ENCODE measurements at regions not wholly inside any gene's neighbourhood (a gene's known extent, or its start where the extent isn't known, plus 50 kb on each side); places are given as distances from the start of the nearest gene placed in this dataset.
"Not testable (repeated sequence)": the region's sequence is repeated elsewhere in the genome, so short reads cannot be mapped to it uniquely, and the experiment has no call there.

DNA sequence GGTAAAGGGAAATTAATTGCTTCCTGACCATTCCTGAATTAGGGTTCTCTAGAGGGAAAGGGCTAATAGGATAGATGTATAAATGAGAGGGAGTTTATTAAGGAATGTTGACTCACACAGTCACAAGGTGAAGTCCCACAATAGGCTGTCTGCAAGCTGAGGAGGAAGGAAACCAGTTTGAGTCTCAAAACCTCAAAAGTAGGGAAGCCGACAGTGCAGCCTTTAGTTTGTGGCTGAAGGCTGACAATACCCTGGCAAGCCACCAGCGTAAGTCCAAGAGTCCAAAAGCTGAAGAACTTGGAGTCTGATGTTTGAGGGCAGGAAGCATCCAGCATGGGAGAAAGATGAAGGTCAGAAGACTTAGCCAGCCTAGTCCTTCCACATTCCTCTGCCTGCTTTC is 1340.8 kb downstream of the RPIA start:
- DNase-seq (ENCODE audit: low spot score in 2 of 2); H3K36me3 ChIP-seq; H3K9me3 ChIP-seq; H3K4me3 ChIP-seq; H3K27me3 ChIP-seq; H3K4me1 ChIP-seq; H3K27ac ChIP-seq: not testable (repeated sequence)
- WGBS, 2 donors: 47 to 69% methylated on average over 2 of the region's 2 CpGs

DNA sequence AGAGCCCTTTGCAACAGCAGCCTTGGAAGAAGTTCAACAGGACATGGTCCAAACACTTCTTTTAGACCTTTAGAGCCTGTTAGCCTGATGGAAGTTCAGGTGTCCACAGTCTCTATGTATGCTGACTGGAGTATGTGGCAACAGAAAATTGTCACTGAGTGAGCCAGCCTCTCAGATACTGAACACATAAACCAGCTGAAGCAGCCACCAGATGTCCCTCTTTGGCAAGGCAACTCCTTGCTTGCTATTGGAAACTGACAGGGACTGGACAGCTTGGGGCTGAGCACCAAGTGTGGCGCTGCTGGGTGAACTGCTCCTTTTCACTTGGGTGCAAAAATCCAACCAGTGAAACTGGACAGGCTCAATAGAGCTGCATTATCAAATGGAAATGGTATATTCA is 1344.9 kb downstream of the RPIA start:
- not testable (repeated sequence) for H3K9me3 ChIP-seq; H3K36me3 ChIP-seq; H3K27ac ChIP-seq; H3K4me1 ChIP-seq; H3K4me3 ChIP-seq; H3K27me3 ChIP-seq; DNase-seq (ENCODE audit: low spot score in 2 of 2)
- WGBS, 2 donors: 60 to 62% methylated on average over 1 of the region's 1 CpG

DNA sequence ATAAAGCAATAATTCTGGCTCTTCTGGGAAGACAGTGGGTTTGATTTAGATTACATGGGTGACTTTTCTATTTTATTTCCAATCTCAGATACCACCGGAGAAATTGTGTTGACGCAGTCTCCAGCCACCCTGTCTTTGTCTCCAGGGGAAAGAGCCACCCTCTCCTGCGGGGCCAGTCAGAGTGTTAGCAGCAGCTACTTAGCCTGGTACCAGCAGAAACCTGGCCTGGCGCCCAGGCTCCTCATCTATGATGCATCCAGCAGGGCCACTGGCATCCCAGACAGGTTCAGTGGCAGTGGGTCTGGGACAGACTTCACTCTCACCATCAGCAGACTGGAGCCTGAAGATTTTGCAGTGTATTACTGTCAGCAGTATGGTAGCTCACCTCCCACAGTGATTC is 1347.6 kb downstream of the RPIA start:
- not testable (repeated sequence) for H3K9me3 ChIP-seq; H3K27me3 ChIP-seq; H3K4me3 ChIP-seq; H3K27ac ChIP-seq; DNase-seq (ENCODE audit: low spot score in 2 of 2); H3K36me3 ChIP-seq; H3K4me1 ChIP-seq
- 72 to 80% methylated on average over 1 to 4 of the region's 4 CpGs for WGBS, 2 donors

DNA sequence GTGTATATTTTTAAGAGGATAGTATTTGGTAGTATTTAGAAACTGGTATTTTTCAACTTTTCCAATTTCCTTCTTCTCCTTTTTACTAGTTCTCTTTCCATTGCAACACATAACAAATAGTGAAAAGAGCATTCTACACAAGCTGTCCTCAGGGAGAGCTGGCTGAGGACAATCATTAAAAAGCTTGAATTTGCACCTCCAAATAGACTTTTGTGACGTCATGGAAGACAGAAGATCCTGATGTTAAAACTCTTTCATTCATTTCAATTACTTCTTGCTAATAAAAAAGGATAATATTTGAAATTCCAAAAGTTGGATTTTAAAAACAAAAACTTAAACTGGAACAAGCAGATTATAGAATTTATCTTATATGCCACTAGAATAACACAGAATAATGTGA is 1356.3 kb downstream of the RPIA start:
- WGBS, 2 donors: 42 to 50% methylated on average over 1 of the region's 1 CpG
- not testable (repeated sequence) for DNase-seq (ENCODE audit: low spot score in 2 of 2); H3K4me3 ChIP-seq; H3K27me3 ChIP-seq; H3K36me3 ChIP-seq; H3K9me3 ChIP-seq; H3K4me1 ChIP-seq; H3K27ac ChIP-seq

DNA sequence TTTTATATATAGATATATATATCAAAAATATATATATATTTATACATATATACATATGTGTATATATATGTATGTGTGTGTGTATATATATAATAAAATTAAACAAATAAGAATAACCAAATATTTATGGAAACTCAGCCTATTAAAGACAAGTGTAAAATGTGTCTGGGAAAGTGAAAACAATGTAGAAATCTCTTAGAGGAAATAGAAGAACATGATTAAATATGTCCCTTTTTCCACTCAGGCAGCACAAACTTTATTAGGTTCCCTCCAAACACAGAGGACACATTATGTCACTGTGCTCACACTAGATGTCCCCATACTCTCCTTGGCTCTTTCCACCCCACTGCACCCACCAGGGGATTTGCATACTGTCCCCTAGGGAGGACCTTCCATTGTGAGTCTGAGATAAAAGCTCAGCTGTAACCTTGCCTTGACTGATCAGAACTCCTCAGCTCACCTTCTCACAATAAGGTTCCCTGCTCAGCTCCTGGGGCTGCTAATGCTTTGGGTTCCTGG is 1360.7 kb downstream of the RPIA start:
- not testable (repeated sequence) for H3K27ac ChIP-seq; H3K4me3 ChIP-seq; H3K36me3 ChIP-seq; H3K9me3 ChIP-seq; H3K27me3 ChIP-seq; H3K4me1 ChIP-seq; DNase-seq (ENCODE audit: low spot score in 2 of 2)

DNA sequence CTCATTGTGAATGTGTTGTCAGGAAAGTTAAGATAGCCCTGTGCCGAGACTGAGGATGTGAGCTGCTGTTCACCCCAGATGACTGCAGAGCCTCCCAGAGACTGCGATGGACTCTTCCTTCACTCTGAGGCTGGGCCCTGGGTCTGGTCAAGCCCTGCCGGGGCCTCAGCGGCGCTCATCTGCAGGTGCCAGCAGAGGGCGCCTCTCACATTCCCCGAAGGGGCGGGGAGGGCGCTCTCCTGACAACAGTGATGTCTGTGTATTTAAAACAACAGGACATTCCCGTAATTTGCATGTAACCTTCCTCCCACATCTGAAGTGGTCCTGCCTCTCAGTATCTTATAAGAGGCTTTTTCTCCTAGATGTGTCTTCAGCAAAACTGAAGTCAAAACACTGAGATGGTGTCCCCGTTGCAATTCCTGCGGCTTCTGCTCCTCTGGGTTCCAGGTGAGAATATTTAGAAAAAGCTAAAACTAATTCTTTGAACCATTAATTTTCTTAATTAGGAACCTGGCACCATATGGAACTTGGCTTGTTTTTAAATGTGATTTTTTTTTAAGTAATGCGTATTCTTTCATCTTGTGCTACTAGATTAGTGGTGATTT is 1377.9 kb downstream of the RPIA start:
- Histone ChIP-seq H3K27me3 (no peaks in the 10 kb centered on the region), H3K36me3 (no peaks in the 10 kb centered on the region), H3K27ac (no peak overlapping the region), H3K4me3 (no peak overlapping the region), H3K9me3 (peaks cover 0 to 4% (median 0%) of the 10 kb centered on the region in 4 donors), H3K4me1 (no peaks in the 10 kb centered on the region)
- TF ChIP-seq, protein P1, sequence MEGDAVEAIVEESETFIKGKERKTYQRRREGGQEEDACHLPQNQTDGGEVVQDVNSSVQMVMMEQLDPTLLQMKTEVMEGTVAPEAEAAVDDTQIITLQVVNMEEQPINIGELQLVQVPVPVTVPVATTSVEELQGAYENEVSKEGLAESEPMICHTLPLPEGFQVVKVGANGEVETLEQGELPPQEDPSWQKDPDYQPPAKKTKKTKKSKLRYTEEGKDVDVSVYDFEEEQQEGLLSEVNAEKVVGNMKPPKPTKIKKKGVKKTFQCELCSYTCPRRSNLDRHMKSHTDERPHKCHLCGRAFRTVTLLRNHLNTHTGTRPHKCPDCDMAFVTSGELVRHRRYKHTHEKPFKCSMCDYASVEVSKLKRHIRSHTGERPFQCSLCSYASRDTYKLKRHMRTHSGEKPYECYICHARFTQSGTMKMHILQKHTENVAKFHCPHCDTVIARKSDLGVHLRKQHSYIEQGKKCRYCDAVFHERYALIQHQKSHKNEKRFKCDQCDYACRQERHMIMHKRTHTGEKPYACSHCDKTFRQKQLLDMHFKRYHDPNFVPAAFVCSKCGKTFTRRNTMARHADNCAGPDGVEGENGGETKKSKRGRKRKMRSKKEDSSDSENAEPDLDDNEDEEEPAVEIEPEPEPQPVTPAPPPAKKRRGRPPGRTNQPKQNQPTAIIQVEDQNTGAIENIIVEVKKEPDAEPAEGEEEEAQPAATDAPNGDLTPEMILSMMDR (IDR thresholded peaks at IDR 0.05): peak in 1 of 5 experiments; percentile 10
- no peak for TF ChIP-seq EP300 (IDR thresholded peaks at IDR 0.05)
- TF ChIP-seq POLR2A (IDR thresholded peaks at IDR 0.05): no peak
- WGBS, 2 donors: 36 to 46% methylated on average over 8 to 13 of the region's 13 CpGs
- DNase-seq (ENCODE audit: low spot score in 2 of 2): no peak

DNA sequence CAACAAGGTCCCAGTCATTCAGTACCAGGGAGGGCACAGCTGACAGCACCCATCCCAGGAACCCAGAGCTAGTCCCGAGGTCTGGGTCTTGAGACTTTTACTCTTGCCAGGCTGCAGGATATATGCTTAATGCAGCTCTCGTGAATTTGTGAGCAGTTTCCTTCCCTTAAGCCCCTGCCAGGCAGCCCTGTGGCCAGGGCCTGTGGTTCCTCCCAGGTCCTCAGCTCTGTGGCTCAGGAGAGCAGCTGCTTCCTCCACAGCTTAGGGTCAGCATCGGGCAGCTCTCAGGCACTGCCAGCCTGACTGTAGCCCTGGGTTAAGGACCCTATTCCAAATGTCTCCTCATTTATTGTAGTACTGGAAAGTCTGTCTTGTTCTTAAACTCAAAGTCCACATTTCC is 1384.8 kb downstream of the RPIA start:
- 42 to 54% methylated on average over 2 to 3 of the region's 3 CpGs for WGBS, 2 donors
- Histone ChIP-seq H3K4me1 (no peaks in the 10 kb centered on the region), H3K27me3 (no peaks in the 10 kb centered on the region), H3K4me3 (no peak overlapping the region), H3K36me3 (no peaks in the 10 kb centered on the region), H3K9me3 (no peaks in the 10 kb centered on the region), H3K27ac (no peak overlapping the region)
- TF ChIP-seq POLR2A (IDR thresholded peaks at IDR 0.05) (no peak), EP300 (IDR thresholded peaks at IDR 0.05) (no peak)
- TF ChIP-seq, protein P1 (IDR thresholded peaks at IDR 0.05): no peak
- no peak for DNase-seq (ENCODE audit: low spot score in 2 of 2)

DNA sequence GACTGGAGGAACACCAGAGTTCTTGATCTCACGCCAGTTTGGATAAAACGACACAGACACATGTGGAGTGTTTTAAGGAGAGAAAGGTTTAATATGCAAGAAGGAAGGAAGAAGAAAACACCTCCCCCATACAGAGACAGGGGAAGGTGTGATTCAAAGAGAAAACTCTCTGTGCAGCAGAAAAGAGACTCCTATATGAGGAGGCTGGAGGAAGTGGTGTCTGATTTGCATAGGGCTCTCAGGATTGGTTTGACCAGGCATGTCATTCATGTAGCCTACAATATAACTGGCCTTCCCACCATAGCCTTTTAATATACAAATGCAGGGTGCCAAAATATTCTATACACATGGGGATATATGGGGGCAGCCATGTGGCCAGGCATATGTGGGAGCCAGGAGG is 1386.5 kb downstream of the RPIA start:
- Histone ChIP-seq H3K36me3 (no peaks in the 10 kb centered on the region), H3K27ac (no peak overlapping the region), H3K9me3 (no peaks in the 10 kb centered on the region), H3K4me3 (no peak overlapping the region), H3K4me1 (no peaks in the 10 kb centered on the region), H3K27me3 (no peaks in the 10 kb centered on the region)
- DNase-seq (ENCODE audit: low spot score in 2 of 2): no peak
- WGBS, 2 donors: 73 to 100% methylated on average over 2 of the region's 2 CpGs
- TF ChIP-seq EP300 (IDR thresholded peaks at IDR 0.05) (no peak), POLR2A (IDR thresholded peaks at IDR 0.05) (no peak)
- TF ChIP-seq, protein P1 (IDR thresholded peaks at IDR 0.05): no peak

All from tibial nerve (tissue), 4 donors.